A204.1 (cell line): ENCODE measurements at regions not wholly inside any gene's neighbourhood (a gene's known extent, or its start where the extent isn't known, plus 50 kb on each side); places are given as distances from the start of the nearest gene placed in this dataset.

Experiments
- FAIRE-seq: peaks from 2 replicates; lab custom pipeline; 2012; peaks lifted over from hg19 to GRCh38; lab: Jason Lieb, UNC

DNA sequence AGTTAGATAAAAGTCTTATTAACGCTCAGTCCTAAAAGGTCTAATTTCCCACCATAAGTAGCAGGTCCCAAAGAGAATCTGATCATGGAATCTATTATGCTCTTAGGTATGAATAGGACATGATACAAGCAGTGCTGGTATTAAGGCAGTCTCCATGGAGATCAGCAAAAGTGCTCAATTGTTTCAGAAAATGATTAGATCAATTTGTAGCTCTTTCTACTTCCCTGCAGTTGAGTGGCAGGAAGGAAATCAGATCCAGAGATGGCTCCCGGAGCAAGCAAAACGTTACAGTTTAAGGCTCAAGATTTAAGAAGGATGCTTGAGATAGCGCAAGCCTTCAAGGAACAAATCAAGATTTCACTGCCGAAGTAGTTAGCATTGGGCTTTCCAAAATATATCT is 205.7 kb downstream of the DRD1 start:
- no peak for FAIRE-seq

DNA sequence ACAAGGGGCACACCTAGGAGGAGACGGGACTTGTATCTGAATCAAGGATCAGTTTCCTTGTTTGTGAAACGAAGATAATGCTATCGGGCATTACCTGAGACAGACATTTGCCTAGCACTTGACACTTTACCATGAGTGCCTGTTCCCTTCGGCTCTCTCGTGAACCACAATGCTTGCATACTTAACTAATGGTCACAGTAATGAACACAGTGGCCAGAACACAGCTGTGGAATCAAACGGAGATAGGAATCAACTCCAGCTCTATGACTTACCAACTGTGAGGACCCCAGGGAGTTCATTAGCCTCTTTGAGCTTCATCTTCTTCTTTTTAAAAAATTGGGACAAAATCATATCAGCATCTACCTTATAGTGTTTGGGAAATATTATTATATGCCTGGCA is 207.8 kb downstream of the DRD1 start:
- FAIRE-seq: no peak

DNA sequence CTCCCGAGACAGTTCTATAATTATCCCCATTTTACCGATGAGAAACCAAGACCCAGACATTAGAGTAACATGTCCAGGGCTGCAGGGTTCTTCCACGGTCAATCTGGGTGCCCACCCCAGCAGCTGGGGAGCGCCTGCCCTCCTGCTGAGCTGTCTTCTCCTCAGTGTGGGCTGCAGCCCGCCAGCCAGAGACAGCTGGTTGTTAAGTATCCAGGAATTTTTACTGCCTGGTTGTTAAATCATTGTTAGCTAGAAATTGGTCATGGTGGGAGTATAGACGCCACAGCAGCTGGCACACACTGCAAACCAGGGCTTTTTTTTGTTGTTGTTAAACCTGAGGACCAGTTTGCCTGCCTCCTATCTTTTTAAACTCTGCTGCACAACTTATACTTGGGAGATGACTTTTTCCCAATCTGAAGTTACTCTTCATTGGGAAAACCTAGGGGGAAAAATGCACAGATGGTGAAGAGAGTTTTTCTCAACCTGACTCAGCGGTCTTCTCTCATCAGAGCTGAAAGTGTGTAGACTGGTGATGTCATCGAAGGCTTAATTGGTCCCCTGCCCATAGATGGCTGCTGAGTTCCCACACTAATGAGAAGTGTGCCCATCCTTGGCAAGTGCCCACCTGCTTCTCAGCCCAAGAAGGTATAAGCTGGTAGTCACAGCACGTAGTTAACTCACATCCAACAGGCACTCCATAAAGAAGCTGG is 208.6 kb downstream of the DRD1 start:
- no peak for FAIRE-seq

DNA sequence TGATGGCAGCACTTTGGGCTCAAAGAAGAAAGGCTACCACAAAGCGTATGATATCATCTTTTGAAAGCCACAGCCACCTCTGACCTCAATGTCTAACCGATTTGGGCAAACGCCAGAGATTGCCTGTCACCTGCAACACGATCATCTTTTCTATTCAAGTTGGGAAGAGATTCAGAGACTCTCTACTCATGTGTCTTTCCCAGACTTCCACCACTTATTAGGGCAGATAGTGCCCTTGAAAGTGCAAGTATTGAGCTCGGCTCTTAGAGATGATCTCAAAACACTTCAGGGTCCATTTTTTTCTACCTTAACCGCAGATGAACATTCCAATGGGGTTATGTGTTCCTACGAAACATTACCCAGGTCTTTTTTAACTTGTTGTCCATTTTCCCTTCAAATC is 213.7 kb downstream of the DRD1 start:
- FAIRE-seq: no peak

DNA sequence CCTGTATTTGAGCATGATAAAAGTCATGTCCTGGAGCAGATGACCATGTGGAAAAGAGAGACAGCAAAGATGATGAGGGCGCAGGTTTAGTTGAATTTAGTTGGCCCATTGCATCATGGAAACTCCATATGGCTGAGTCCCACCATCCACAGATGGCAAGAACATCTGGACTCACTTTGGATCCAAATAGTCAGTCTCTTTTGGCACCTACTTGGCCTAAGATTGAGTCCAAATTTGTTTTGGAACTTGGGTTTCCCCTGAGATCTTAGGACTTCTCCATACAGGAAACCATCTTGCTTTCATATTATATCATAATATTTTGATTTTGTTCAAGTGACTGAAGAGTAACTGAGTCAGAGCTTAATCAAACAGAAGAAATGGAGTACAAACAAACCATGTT is 217.5 kb downstream of the DRD1 start:
- no peak for FAIRE-seq

- FAIRE-seq: no peak
Measured at GRCh38 chr5:175223291-175223690, 220.7 kb downstream of the DRD1 start.

DNA sequence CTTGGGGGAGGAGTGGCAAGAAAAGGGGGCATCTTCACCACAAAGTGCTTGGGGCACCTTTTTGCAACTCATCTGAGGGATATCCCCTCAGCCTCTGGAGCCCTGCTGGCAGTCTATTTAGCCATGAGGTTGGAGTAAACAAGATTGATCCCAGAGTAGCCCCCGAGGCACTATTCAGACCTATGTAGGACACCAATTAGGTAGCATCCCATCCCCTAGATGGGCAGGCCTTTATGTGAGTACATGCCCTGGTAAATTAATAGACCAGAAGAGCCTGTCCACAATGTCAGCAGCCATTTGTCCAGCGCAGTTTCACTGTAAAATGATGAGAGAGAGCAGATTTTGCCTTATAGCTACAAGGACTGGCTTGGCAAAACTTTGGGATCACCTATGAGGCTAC is 221.4 kb downstream of the DRD1 start:
- FAIRE-seq: no peak

- FAIRE-seq: no peak
Measured at GRCh38 chr5:175220549-175220948, 223.4 kb downstream of the DRD1 start.

GRCh38 chr5:175219366-175219765 is 224.6 kb downstream of the DRD1 start:
- FAIRE-seq: no peak

DNA sequence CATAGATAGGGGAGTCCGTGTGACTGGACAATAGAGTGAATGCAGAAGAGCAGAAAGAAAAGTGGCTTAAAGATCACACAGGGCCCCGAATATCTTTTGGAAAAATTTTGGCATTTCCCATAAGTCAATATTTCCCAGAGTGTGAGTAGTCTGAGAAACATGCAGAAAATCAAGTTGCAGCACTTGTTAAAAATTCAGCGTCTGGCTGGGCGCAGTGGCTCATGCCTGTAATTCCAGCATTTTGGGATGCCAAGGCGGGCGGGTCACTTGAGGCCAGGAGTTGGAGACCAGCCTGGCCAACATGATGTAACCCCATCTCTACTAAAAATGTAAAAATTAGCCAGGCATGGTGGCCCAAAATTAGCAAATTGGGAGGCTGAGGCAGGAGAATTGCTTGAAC is 227.0 kb downstream of the DRD1 start:
- FAIRE-seq: no peak

DNA sequence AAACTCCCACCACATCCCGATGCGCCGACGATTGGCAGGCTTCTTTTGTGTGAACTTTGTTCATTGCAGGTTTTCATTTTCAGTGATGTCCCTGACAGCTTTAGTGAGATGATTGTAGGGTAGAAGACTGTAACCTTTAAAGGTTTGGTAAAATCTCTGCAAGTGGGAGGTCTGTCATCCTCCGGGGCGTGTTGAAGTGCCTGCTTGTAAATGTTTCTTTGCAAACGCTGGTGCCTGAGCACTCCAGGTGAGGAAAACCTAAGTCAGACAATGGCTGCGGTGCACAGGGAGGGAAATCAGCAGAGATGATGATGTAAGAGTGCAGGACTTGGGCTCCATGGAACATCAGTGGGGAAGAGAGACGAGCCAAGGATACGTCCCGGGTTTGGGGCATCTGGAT is 228.1 kb downstream of the DRD1 start:
- no peak for FAIRE-seq

DNA sequence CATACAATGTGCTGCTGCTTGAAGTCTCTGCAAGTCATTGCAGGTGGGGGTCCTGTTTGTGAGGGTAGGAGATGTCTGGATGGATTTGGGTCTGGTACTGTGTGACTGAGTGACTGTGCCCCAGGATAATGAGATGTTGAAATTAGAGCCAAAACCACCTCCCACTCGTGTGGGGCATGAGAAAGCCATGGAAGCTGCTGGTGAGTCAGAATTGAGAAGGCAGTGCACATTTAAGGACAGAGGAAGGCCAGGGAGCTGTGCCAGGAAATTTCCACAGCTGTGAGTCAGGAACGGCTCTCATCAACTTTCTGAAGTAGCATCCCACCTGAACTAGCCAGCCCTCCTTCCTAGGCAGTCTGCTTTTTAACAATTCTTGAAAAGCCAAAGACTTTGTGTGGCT is 229.8 kb downstream of the DRD1 start:
- FAIRE-seq: no peak

DNA sequence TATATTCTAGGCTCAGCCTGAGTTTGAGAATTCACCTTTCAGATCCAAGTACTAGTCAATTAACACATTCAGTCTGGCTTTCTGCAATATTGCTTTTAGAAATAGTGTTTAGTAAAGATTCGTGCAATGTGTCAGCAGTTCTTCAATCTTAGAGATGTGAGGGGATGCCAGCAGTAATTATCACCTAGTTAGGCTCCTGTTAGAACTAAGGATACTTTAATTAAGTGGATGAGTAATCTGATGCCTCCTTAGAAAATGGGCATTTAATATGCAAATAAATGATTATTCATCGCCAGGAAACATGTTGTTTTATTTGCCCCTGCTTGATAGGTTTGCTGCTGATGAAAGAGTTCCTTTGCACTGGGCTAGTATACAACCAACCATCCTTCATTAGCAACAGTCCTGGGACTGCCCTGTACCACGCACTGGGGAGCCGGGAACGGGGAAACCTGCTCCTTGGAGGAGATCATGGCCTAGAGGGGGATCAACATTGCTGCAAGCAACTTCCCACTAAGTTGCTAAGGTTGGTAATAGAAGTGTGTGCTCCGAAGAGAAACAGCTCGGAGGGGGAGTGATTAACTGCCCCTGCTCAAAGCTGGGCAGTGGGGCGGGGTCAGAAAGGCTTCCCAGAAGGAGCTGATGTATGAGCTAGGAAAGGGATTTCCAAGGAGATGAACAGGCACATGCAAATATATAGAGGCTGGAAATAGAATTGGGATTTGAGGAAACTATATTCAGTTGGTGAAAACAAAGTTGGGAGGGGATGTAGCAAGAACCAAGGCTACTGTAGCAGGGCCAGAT is 231.8 kb downstream of the DRD1 start:
- no peak for FAIRE-seq

- FAIRE-seq: no peak
Measured at GRCh38 chr5:175207321-175208040, 236.5 kb downstream of the DRD1 start.

DNA sequence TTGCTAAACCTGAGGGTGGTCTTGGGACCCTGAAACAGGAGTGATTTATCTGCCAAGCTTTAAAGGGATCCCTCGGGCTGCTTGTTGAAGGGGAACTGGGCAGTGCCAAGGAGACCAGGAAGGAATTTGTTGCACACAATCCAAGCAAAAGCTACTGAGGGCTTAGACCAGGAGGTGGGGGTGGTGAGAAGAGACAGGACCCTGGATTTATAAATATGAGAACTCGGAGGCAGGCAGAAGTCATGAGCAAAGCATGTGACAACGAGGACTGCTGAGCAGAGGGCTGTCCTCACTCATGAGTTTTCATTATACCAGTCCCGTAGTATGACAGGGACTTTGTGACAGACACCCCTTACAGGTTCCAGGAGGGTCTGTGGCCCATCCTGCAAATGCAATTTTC is 237.3 kb downstream of the DRD1 start:
- FAIRE-seq: no peak

DNA sequence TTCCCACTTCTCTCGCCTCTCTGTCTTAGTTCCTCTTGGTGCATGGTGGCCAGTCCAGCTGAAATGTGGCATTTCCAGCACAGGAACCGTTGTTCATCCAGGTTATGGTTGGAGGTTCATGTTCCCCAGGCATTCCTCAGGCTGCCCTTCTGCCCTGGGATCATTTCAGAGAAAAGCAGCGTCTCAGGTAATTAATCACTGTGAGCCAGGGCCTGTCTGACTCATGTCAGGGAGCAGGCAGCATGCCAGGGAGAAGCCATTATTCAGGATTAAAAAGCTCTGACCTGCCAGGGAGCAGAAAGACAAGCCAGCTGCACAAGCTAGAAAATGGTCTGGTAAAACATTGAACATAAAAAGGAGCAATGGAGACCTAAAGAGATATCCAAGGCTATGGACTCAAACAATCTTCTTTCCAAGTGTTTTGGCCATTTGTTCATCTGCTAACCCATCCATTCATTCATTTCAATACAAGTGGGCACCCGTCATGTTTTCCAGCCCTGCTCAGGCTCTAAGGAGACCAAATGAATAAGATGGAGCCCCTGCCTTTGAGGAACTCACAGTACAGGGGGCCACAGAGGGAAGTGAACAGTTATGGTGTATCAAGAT is 241.4 kb downstream of the DRD1 start:
- FAIRE-seq: no peak

DNA sequence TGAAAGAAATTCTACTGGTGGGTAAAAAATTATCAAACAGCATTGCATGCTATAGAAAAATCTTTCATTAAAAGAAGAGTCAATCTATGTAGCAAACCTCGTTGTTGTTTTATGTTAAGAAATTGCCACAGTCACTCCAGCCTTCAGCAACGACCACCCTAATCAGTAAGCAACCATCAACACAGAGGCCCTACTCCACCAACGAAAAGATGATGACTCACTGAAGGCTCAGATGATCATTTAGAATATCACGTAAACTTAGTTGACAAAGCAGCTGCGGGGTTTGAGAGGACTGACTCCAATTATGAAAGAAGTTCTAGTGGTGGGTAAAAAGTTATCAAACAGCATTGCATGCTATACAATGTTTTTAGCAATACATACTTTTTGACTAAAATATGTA is 242.6 kb downstream of the DRD1 start:
- FAIRE-seq: no peak

- no peak for FAIRE-seq
Measured at GRCh38 chr5:175195698-175196656, 248.0 kb downstream of the DRD1 start.

GRCh38 chr5:175181331-175181730 is 262.7 kb downstream of the DRD1 start:
- FAIRE-seq: no peak

GRCh38 chr5:175170899-175171298 is 273.1 kb downstream of the DRD1 start:
- no peak for FAIRE-seq

- no peak for FAIRE-seq
Measured at GRCh38 chr5:175168882-175169507, 275.0 kb downstream of the DRD1 start.
